WTC11 (cell line): ENCODE measurements at regions not wholly inside any gene's neighbourhood (a gene's known extent, or its start where the extent isn't known, plus 50 kb on each side); places are given as distances from the start of the nearest gene placed in this dataset.

Source experiments
- ATAC-seq: fragments of 200-7000 bp; cut with Tn5 transposase; 2 replicates; pipeline ENCODE4 v1.10.0; 2021; ENCODE audit warnings: mild to moderate bottlenecking, moderate library complexity
- CTCF ChIA-PET: fragments of 300-600 bp; sonication (Branson Sonifier 250); formaldehyde crosslinking; loops from one replicate; lab custom pipeline; 2021; ENCODE audit warnings: antibody characterized with exemption; lab: Charles Lee
- POLR2A ChIA-PET: fragments of 350-600 bp; sonication (Branson Sonifier 250); formaldehyde crosslinking; loops from one replicate; lab custom pipeline; 2021; ENCODE audit warnings: antibody characterized with exemption; lab: Charles Lee
- DNase-seq: peaks from one replicate; pipeline ENCODE4 v3.0.0; 2021; ENCODE audit warnings: low spot score
- H3K27ac Mint-ChIP-seq: 2 replicates; pipeline ENCODE4 v1.8.0; 2021; ENCODE audit warnings: mixed read lengths
- H3K27me3 Mint-ChIP-seq: 2 replicates; pipeline ENCODE4 v1.8.0; 2021; ENCODE audit warnings: low read depth, mild to moderate bottlenecking, moderate library complexity, mixed read lengths
- H3K36me3 Mint-ChIP-seq: 2 replicates; pipeline ENCODE4 v1.8.0; 2021; ENCODE audit warnings: mixed read lengths
- H3K4me1 Mint-ChIP-seq: 2 replicates; pipeline ENCODE4 v1.8.0; 2022; ENCODE audit warnings: mixed read lengths
- H3K4me3 Mint-ChIP-seq: 2 replicates; pipeline ENCODE4 v1.8.0; 2021; ENCODE audit warnings: mild to moderate bottlenecking, moderate library complexity, mixed read lengths
- H3K9me3 Mint-ChIP-seq: 2 replicates; pipeline ENCODE4 v1.8.0; 2021; ENCODE audit warnings: mixed read lengths
- CBFB ChIP-seq: sonication (generic); formaldehyde crosslinking; IDR thresholded peaks from 2 replicates; pipeline ENCODE4 v1.8.1; 2022; ENCODE audit warnings: mild to moderate bottlenecking, low read depth, missing genetic modification reagents
- EMX1 ChIP-seq: fragments of 250-450 bp; sonication (Bioruptor Pico); IDR thresholded peaks from 2 replicates; pipeline ENCODE4 v1.8.0; 2021; ENCODE audit warnings: mild to moderate bottlenecking
- ESRRA ChIP-seq: sonication (generic); formaldehyde crosslinking; IDR thresholded peaks from 2 replicates; pipeline ENCODE4 v1.8.1; 2022; ENCODE audit warnings: mild to moderate bottlenecking, missing genetic modification reagents, borderline replicate concordance
- JUN ChIP-seq: sonication (generic); formaldehyde crosslinking; IDR thresholded peaks from 2 replicates; pipeline ENCODE4 v1.8.0; 2023; ENCODE audit warnings: mild to moderate bottlenecking, missing genetic modification reagents
- NFE2L1 ChIP-seq: sonication (generic); formaldehyde crosslinking; IDR thresholded peaks from 2 replicates; pipeline ENCODE4 v1.8.1; 2023; ENCODE audit warnings: missing genetic modification reagents
- OVOL2 ChIP-seq: fragments of 250-450 bp; sonication (Bioruptor Pico); IDR thresholded peaks from 2 replicates; pipeline ENCODE4 v1.9.0; 2021; ENCODE audit warnings: mild to moderate bottlenecking, borderline replicate concordance
- RORB ChIP-seq: fragments of 250-450 bp; sonication (Bioruptor Pico); IDR thresholded peaks from 2 replicates; pipeline ENCODE4 v1.9.0; 2021; ENCODE audit warnings: mild to moderate bottlenecking
- SMAD3 ChIP-seq: sonication (generic); formaldehyde crosslinking; IDR thresholded peaks from 2 replicates; pipeline ENCODE4 v1.8.0; 2022; ENCODE audit warnings: missing genetic modification reagents, mild to moderate bottlenecking, borderline replicate concordance
- TEAD4 ChIP-seq: sonication (generic); formaldehyde crosslinking; IDR thresholded peaks from 2 replicates; pipeline ENCODE4 v1.8.0; 2022; ENCODE audit warnings: mild to moderate bottlenecking, missing genetic modification reagents
- ZBTB21 ChIP-seq: sonication (generic); formaldehyde crosslinking; IDR thresholded peaks from 2 replicates; pipeline ENCODE4 v1.8.1; 2023; ENCODE audit warnings: mild to moderate bottlenecking, missing genetic modification reagents, borderline replicate concordance
- ZNF121 ChIP-seq: sonication (generic); formaldehyde crosslinking; IDR thresholded peaks from 2 replicates; pipeline ENCODE4 v1.8.0; 2023; ENCODE audit warnings: missing genetic modification reagents
- ZNF232 ChIP-seq: sonication (generic); formaldehyde crosslinking; IDR thresholded peaks from 2 replicates; pipeline ENCODE4 v1.8.0; 2022; ENCODE audit warnings: mild to moderate bottlenecking, missing genetic modification reagents
- ZNF317 ChIP-seq: sonication (generic); formaldehyde crosslinking; IDR thresholded peaks from 2 replicates; pipeline ENCODE4 v1.8.1; 2023; ENCODE audit warnings: low read depth, mild to moderate bottlenecking, moderate library complexity, missing genetic modification reagents, borderline replicate concordance
- TF ChIP-seq, protein P1 (sequence below): sonication (generic); formaldehyde crosslinking; IDR thresholded peaks from 2 replicates; pipeline ENCODE4 v1.8.1; 2023; ENCODE audit warnings: mild to moderate bottlenecking, missing genetic modification reagents, moderate library complexity
- TF ChIP-seq, protein P2 (sequence below): sonication (generic); formaldehyde crosslinking; IDR thresholded peaks from 2 replicates; pipeline ENCODE4 v1.8.0; 2022; ENCODE audit warnings: missing genetic modification reagents
- TF ChIP-seq, protein P3 (sequence below): fragments of 250-450 bp; sonication (Bioruptor Pico); IDR thresholded peaks from 2 replicates; pipeline ENCODE4 v1.9.0; 2021; ENCODE audit warnings: mild to moderate bottlenecking
- TF ChIP-seq, protein P4 (sequence below): sonication (generic); formaldehyde crosslinking; IDR thresholded peaks from 2 replicates; pipeline ENCODE4 v1.8.0; 2022; ENCODE audit warnings: mild to moderate bottlenecking, missing genetic modification reagents
- TF ChIP-seq, protein P5 (sequence below): sonication (generic); formaldehyde crosslinking; IDR thresholded peaks from 2 replicates; pipeline ENCODE4 v1.8.0; 2023; ENCODE audit warnings: missing genetic modification reagents, mild to moderate bottlenecking, borderline replicate concordance

DNA sequence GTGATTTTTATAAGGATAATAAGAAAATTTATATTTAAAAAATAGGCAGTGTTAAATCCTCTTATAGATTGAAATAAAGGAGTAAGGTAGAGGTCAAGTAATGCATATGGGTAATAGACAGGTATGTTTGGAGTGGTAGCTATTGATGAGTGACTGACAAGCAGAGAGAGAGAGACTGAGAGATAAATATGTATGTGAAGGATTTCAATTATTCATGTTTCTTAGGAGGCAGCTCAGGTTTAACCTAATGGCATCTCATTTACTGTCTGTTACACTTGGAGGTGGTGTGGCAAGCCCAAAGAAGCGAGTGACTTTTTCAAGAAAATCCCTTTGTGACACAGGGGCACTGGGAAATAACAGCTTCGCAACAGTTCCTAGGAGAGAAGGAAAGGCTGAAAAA is 120.2 kb downstream of the KIF2B start:
- TF ChIP-seq ZNF232 (no peak), NFE2L1 (CRISPR knock-in tag) (no peak), ESRRA (no peak), EMX1 (CRISPR knock-in tag) (no peak), OVOL2 (CRISPR knock-in tag) (no peak), RORB (CRISPR knock-in tag) (no peak), SMAD3 (no peak), ZNF317 (CRISPR knock-in tag) (no peak), CBFB (CRISPR knock-in tag) (no peak), TEAD4 (CRISPR knock-in tag) (no peak), JUN (CRISPR knock-in tag) (no peak), ZNF121 (CRISPR knock-in tag) (no peak), ZBTB21 (no peak)
- TF ChIP-seq, protein P1, sequence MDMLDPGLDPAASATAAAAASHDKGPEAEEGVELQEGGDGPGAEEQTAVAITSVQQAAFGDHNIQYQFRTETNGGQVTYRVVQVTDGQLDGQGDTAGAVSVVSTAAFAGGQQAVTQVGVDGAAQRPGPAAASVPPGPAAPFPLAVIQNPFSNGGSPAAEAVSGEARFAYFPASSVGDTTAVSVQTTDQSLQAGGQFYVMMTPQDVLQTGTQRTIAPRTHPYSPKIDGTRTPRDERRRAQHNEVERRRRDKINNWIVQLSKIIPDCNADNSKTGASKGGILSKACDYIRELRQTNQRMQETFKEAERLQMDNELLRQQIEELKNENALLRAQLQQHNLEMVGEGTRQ (CRISPR knock-in tag) = no peak
- TF ChIP-seq, protein P2, sequence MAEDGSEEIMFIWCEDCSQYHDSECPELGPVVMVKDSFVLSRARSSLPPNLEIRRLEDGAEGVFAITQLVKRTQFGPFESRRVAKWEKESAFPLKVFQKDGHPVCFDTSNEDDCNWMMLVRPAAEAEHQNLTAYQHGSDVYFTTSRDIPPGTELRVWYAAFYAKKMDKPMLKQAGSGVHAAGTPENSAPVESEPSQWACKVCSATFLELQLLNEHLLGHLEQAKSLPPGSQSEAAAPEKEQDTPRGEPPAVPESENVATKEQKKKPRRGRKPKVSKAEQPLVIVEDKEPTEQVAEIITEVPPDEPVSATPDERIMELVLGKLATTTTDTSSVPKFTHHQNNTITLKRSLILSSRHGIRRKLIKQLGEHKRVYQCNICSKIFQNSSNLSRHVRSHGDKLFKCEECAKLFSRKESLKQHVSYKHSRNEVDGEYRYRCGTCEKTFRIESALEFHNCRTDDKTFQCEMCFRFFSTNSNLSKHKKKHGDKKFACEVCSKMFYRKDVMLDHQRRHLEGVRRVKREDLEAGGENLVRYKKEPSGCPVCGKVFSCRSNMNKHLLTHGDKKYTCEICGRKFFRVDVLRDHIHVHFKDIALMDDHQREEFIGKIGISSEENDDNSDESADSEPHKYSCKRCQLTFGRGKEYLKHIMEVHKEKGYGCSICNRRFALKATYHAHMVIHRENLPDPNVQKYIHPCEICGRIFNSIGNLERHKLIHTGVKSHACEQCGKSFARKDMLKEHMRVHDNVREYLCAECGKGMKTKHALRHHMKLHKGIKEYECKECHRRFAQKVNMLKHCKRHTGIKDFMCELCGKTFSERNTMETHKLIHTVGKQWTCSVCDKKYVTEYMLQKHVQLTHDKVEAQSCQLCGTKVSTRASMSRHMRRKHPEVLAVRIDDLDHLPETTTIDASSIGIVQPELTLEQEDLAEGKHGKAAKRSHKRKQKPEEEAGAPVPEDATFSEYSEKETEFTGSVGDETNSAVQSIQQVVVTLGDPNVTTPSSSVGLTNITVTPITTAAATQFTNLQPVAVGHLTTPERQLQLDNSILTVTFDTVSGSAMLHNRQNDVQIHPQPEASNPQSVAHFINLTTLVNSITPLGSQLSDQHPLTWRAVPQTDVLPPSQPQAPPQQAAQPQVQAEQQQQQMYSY = no peak
- TF ChIP-seq, protein P3, sequence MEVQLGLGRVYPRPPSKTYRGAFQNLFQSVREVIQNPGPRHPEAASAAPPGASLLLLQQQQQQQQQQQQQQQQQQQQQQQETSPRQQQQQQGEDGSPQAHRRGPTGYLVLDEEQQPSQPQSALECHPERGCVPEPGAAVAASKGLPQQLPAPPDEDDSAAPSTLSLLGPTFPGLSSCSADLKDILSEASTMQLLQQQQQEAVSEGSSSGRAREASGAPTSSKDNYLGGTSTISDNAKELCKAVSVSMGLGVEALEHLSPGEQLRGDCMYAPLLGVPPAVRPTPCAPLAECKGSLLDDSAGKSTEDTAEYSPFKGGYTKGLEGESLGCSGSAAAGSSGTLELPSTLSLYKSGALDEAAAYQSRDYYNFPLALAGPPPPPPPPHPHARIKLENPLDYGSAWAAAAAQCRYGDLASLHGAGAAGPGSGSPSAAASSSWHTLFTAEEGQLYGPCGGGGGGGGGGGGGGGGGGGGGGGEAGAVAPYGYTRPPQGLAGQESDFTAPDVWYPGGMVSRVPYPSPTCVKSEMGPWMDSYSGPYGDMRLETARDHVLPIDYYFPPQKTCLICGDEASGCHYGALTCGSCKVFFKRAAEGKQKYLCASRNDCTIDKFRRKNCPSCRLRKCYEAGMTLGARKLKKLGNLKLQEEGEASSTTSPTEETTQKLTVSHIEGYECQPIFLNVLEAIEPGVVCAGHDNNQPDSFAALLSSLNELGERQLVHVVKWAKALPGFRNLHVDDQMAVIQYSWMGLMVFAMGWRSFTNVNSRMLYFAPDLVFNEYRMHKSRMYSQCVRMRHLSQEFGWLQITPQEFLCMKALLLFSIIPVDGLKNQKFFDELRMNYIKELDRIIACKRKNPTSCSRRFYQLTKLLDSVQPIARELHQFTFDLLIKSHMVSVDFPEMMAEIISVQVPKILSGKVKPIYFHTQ = no peak
- TF ChIP-seq, protein P4, sequence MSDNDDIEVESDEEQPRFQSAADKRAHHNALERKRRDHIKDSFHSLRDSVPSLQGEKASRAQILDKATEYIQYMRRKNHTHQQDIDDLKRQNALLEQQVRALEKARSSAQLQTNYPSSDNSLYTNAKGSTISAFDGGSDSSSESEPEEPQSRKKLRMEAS (CRISPR knock-in tag) = no peak
- TF ChIP-seq, protein P5, sequence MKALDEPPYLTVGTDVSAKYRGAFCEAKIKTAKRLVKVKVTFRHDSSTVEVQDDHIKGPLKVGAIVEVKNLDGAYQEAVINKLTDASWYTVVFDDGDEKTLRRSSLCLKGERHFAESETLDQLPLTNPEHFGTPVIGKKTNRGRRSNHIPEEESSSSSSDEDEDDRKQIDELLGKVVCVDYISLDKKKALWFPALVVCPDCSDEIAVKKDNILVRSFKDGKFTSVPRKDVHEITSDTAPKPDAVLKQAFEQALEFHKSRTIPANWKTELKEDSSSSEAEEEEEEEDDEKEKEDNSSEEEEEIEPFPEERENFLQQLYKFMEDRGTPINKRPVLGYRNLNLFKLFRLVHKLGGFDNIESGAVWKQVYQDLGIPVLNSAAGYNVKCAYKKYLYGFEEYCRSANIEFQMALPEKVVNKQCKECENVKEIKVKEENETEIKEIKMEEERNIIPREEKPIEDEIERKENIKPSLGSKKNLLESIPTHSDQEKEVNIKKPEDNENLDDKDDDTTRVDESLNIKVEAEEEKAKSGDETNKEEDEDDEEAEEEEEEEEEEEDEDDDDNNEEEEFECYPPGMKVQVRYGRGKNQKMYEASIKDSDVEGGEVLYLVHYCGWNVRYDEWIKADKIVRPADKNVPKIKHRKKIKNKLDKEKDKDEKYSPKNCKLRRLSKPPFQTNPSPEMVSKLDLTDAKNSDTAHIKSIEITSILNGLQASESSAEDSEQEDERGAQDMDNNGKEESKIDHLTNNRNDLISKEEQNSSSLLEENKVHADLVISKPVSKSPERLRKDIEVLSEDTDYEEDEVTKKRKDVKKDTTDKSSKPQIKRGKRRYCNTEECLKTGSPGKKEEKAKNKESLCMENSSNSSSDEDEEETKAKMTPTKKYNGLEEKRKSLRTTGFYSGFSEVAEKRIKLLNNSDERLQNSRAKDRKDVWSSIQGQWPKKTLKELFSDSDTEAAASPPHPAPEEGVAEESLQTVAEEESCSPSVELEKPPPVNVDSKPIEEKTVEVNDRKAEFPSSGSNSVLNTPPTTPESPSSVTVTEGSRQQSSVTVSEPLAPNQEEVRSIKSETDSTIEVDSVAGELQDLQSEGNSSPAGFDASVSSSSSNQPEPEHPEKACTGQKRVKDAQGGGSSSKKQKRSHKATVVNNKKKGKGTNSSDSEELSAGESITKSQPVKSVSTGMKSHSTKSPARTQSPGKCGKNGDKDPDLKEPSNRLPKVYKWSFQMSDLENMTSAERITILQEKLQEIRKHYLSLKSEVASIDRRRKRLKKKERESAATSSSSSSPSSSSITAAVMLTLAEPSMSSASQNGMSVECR = no peak
- peaks cover 38% of the 10 kb centered on the region for H3K9me3 Mint-ChIP-seq
- no peak overlapping the region for H3K4me3 Mint-ChIP-seq
- DNase-seq (no peak), ATAC-seq (no peak)
- H3K27me3 Mint-ChIP-seq = peaks cover 2% of the 10 kb centered on the region; the same call in 1 of the 2 replicates
- H3K27ac Mint-ChIP-seq = no peak overlapping the region
- H3K4me1 Mint-ChIP-seq = no peaks in the 10 kb centered on the region
- ChIA-PET CTCF (no interaction called here), POLR2A (no interaction called here)
- H3K36me3 Mint-ChIP-seq = peaks cover 7% of the 10 kb centered on the region
